Right lobe of liver (tissue), 4 donors: ENCODE measurements at regions not wholly inside any gene's neighbourhood (a gene's known extent, or its start where the extent isn't known, plus 50 kb on each side); places are given as distances from the start of the nearest gene placed in this dataset.
"Not testable (repeated sequence)": the region's sequence is repeated elsewhere in the genome, so short reads cannot be mapped to it uniquely, and the experiment has no call there.

Experiments used
- CTCF ChIP-seq, 4 donors: fragments of 200-600 bp in 3 of 4; fragments of 450-650 bp in 1 of 4; IDR thresholded peaks; one replicate each; pipeline versions ENCODE4 v1.5.1 to v1.8.0; 2016 to 2022; ENCODE audit warnings: antibody characterized with exemption in 4 of 4, mild to moderate bottlenecking in 2 of 4
- POLR2A ChIP-seq: fragments of 450-650 bp; IDR thresholded peaks from one replicate; pipeline ENCODE4 v1.6.1; 2017; ENCODE audit warnings: antibody characterized with exemption, mild to moderate bottlenecking
- donor health status: DM: no; HTN: no; CAD: no.
- donor health status: DM: no; HTN: no; CAD: no.
- donor health status: DM: no; HTN: yes; CAD: no.

DNA sequence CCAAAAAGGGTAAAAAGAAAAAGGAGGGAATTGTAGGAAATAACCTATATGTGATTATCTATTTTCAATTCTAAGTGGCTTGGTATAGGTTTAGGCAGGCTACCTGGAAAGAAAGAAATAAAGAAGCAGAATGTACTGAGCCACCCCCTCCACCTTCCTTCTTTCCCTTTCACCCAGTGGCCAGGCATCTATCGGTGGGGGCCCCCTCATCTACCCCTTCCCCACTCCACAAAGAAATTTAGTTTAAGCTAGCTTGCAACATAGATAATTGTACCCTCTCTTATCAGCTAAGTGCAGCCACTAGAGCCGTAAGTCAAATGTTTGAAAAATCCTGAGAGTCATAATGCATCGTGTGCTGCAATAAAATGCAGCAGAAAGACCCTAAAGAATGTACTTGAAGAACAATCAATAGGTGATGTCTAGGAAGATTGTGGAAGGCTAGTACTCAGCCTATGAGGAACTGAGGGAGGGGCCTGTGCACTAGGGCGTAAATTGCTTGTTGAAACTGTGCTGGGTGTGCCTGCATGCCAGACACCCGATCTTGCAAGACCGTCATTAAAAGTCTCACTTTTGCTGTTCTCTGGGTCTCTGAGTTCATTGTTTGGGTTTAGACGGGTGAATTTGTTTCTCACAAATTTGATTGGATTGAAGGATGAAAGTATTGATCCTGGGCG lies 53.0 kb downstream of the PPIAL4D start:
- TF ChIP-seq CTCF (IDR thresholded peaks at IDR 0.05); POLR2A: not testable (repeated sequence)
